HCT116 (cell line): ENCODE measurements at regions not wholly inside any gene's neighbourhood (a gene's known extent, or its start where the extent isn't known, plus 50 kb on each side); places are given as distances from the start of the nearest gene placed in this dataset.

Source experiments
- ATAC-seq: fragments of 200-7000 bp; cut with Tn5 transposase; 2 replicates; pipeline ENCODE4 v1.9.1; 2020; ENCODE audit warnings: mild to moderate bottlenecking, moderate library complexity
- BruUV-seq: library from RNA; stranded (reverse); fragments of 400-500 nt; replicated peaks from 2 replicates; lab custom pipeline; 2021; lab: Mats Ljungman, UMichigan
- CTCF ChIA-PET: fragments of 300-600 bp; sonication (Branson Sonifier 250); formaldehyde crosslinking; loops from one replicate; lab custom pipeline; 2021; ENCODE audit warnings: antibody characterized with exemption; lab: Charles Lee
- POLR2A ChIA-PET: fragments of 300-600, 350-600 bp; sonication (Branson Sonifier 250); formaldehyde crosslinking; loops from one replicate; lab custom pipeline; 2021; ENCODE audit warnings: antibody characterized with exemption; lab: Charles Lee
- RAD21 ChIA-PET, 2 experiments: fragments of 300-600 bp; sonication (Branson Sonifier 250); formaldehyde crosslinking; loops; one replicate each; lab custom pipeline; 2023; ENCODE audit warnings: low total read pairs in 2 of 2; ENCODE audit not compliant: uncharacterized antibody in 2 of 2, unreplicated experiment in 2 of 2, low non-redundant PET in 1 of 2; lab: Charles Lee
- DNase-seq: peaks from one replicate; pipeline ENCODE4 v3.0.0-alpha.2; 2010; ENCODE audit warnings: low read depth, low spot score
- H2AFZ ChIP-seq: fragments of 200-600 bp; shearing (Covaris generic), sonication (generic); 2 replicates; pipeline ENCODE4 v1.6.1; 2017; ENCODE audit warnings: low read depth, mixed run types, mixed read lengths, antibody characterized with exemption, low read length; ENCODE audit not compliant: poor library complexity, severe bottlenecking
- H3K27ac ChIP-seq: 2 replicates; pipeline ENCODE4 v1.5.1; 2012; ENCODE audit warnings: low read depth, low read length
- H3K27me3 ChIP-seq: fragments of 200-600 bp; sonication (generic); 2 replicates; pipeline ENCODE4 v1.6.1; 2016; ENCODE audit warnings: mixed run types, low read length, mixed read lengths; ENCODE audit not compliant: insufficient read depth
- H3K36me3 ChIP-seq, 2 experiments: fragments of 200-500 bp in 1 of 2; fragments of 200-600 bp in 1 of 2; sonication (Bioruptor generic) in 1 of 2; sonication (generic) in 1 of 2; 2 replicates each; pipeline versions ENCODE4 v1.5.1 to v1.6.1; 2014 to 2016; ENCODE audit warnings: low read length in 2 of 2, inconsistent platforms in 1 of 2, mixed read lengths in 1 of 2, mixed run types in 1 of 2; ENCODE audit not compliant: insufficient read depth in 2 of 2, control insufficient read depth in 1 of 2
- H3K4me1 ChIP-seq, 2 experiments: fragments of 200-600 bp in 1 of 2; sonication (generic) in 1 of 2; 2 replicates each; pipeline versions ENCODE4 v1.5.1 to v1.6.1; 2012 to 2017; ENCODE audit warnings: low read length in 2 of 2, inconsistent platforms in 1 of 2, mild to moderate bottlenecking in 1 of 2, mixed read lengths in 1 of 2, mixed run types in 1 of 2, moderate library complexity in 1 of 2; ENCODE audit not compliant: insufficient read depth in 2 of 2, control insufficient read depth in 1 of 2
- H3K4me2 ChIP-seq: fragments of 200-600 bp; sonication (generic); 2 replicates; pipeline ENCODE4 v1.6.1; 2017; ENCODE audit warnings: mixed run types, low read length, mixed read lengths
- H3K4me3 ChIP-seq, 2 experiments: fragments of 200-600 bp in 1 of 2; sonication (generic) in 1 of 2; replicated peaks in 1 of 2; 2 replicates each; pipeline ENCODE4 v1.5.1; 2011 to 2016; ENCODE audit warnings: low read length in 2 of 2, control low read depth in 1 of 2, low read depth in 1 of 2, mild to moderate bottlenecking in 1 of 2, mixed read lengths in 1 of 2, mixed run types in 1 of 2
- H3K79me2 ChIP-seq: fragments of 200-600 bp; sonication (generic); 2 replicates; pipeline ENCODE4 v1.6.1; 2017; ENCODE audit warnings: mild to moderate bottlenecking, mixed run types, low read length, moderate library complexity, mixed read lengths; ENCODE audit not compliant: insufficient read depth
- H3K9ac ChIP-seq: fragments of 200-600 bp; sonication (generic); 2 replicates; pipeline ENCODE4 v1.6.1; 2016; ENCODE audit warnings: low read length, mixed read lengths
- H3K9me2 ChIP-seq: fragments of 200-600 bp; sonication (generic), shearing (Covaris generic); 2 replicates; pipeline ENCODE4 v1.6.1; 2017; ENCODE audit warnings: mixed run types, mild to moderate bottlenecking, moderate library complexity; ENCODE audit not compliant: insufficient read depth
- H3K9me3 ChIP-seq, 2 experiments: fragments of 200-500 bp in 1 of 2; fragments of 200-600 bp in 1 of 2; sonication (Bioruptor generic) in 1 of 2; sonication (generic) in 1 of 2; 2 replicates each; pipeline ENCODE4 v1.6.1; 2014 to 2017; ENCODE audit warnings: low read length in 2 of 2, mixed read lengths in 2 of 2, inconsistent platforms in 1 of 2, low read depth in 1 of 2, mild to moderate bottlenecking in 1 of 2, mixed run types in 1 of 2, moderate library complexity in 1 of 2; ENCODE audit not compliant: control insufficient read depth in 1 of 2, insufficient read depth in 1 of 2
- H4K20me1 ChIP-seq: fragments of 200-600 bp; sonication (generic), shearing (Covaris generic); 2 replicates; pipeline ENCODE4 v1.6.1; 2017; ENCODE audit warnings: mixed run types, mild to moderate bottlenecking, moderate library complexity; ENCODE audit not compliant: insufficient read depth
- CBX3 ChIP-seq: IDR thresholded peaks from 2 replicates; pipeline ENCODE4 v1.6.1; 2012; ENCODE audit warnings: low read depth
- CEBPB ChIP-seq: IDR thresholded peaks from 2 replicates; pipeline ENCODE4 v1.6.1; 2012; ENCODE audit warnings: low read depth
- CTCF ChIP-seq, 3 experiments: fragments of 200-600 bp in 1 of 3; sonication (generic) in 1 of 3; IDR thresholded peaks in 2 of 3; conservative IDR thresholded peaks in 1 of 3; 2 replicates each; pipeline ENCODE4 v1.5.1; 2012 to 2017; ENCODE audit warnings: low read depth in 2 of 3, low read length in 2 of 3, antibody characterized with exemption in 1 of 3, borderline replicate concordance in 1 of 3, control low read depth in 1 of 3, mild to moderate bottlenecking in 1 of 3, mixed read lengths in 1 of 3, mixed run types in 1 of 3, moderate library complexity in 1 of 3; ENCODE audit not compliant: insufficient read depth in 1 of 3
- EGR1 ChIP-seq: IDR thresholded peaks from 2 replicates; pipeline ENCODE4 v1.6.1; 2012; ENCODE audit warnings: low read depth
- ELF1 ChIP-seq: IDR thresholded peaks from 2 replicates; pipeline ENCODE4 v1.6.1; 2012; ENCODE audit warnings: low read depth, borderline replicate concordance
- JUND ChIP-seq: IDR thresholded peaks from 2 replicates; pipeline ENCODE4 v1.6.1; 2012
- POLR2A ChIP-seq: IDR thresholded peaks from 2 replicates; pipeline ENCODE4 v1.7.0; 2011; ENCODE audit warnings: borderline replicate concordance; ENCODE audit not compliant: insufficient read depth, insufficient read length; ENCODE audit errors: extremely low read depth
- POLR2AphosphoS5 ChIP-seq: IDR thresholded peaks from 2 replicates; pipeline ENCODE4 v1.6.1; 2011; ENCODE audit warnings: mild to moderate bottlenecking, low read depth, low read length, moderate library complexity
- SP1 ChIP-seq: IDR thresholded peaks from 2 replicates; pipeline ENCODE4 v1.6.1; 2012; ENCODE audit warnings: low read depth
- TCF7L2 ChIP-seq: IDR thresholded peaks from 2 replicates; pipeline ENCODE4 v1.7.0; 2011; ENCODE audit warnings: borderline replicate concordance, inconsistent platforms; ENCODE audit not compliant: insufficient read depth, insufficient read length; ENCODE audit errors: extremely low read depth
- ZNF274 ChIP-seq: fragments of 200-500 bp; sonication (Bioruptor generic); IDR thresholded peaks from 2 replicates; pipeline ENCODE4 v1.6.1; 2014; ENCODE audit warnings: mild to moderate bottlenecking, low read depth, low read length, inconsistent platforms
- intact Hi-C: fragments of 100-400 bp; cut with micrococcal nuclease; formaldehyde crosslinking; loops from 2 replicates; pipeline ENCODE4 v1.10.0; 2022
- TF ChIP-seq, protein P1 (sequence below): IDR thresholded peaks from 2 replicates; pipeline ENCODE4 v1.6.1; 2012
- TF ChIP-seq, protein P2 (sequence below): IDR thresholded peaks from 2 replicates; pipeline ENCODE4 v1.6.1; 2012; ENCODE audit warnings: low read depth
- TF ChIP-seq, protein P3 (sequence below): IDR thresholded peaks from 2 replicates; pipeline ENCODE4 v1.6.1; 2012

DNA sequence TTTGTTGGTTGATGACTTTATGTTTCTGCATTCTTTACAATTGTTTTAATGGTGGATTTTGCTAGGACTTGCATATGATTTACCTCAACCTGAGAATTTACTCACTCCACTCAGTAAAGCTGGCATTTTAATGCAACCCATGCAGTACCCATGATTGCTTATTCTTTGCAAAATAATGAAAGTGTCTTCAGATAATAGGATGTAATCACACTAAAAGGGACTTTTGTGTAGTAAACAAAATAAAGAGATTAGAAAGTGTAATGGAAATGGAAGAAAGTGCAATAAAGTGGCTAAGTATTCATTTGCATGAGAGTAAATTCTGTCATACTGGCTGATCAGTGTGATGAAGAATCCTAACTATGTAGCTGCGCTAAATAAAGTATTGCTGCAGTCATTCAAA lies 87.6 kb upstream of the NOVA1 start:
- BruUV-seq: no TSS peak
- Histone ChIP-seq H3K9me3 (peaks cover 18 to 32% of the 10 kb centered on the region in 2 experiments; a peak in 2 of 4 replicates), H3K27me3 (no peaks in the 10 kb centered on the region), H3K79me2 (no peaks in the 10 kb centered on the region), H3K4me1 (no peaks in the 10 kb centered on the region), H3K36me3 (no peaks in the 10 kb centered on the region), H3K4me2 (no peak overlapping the region), H3K9ac (no peak overlapping the region), H3K9me2 (no peaks in the 10 kb centered on the region), H4K20me1 (no peaks in the 10 kb centered on the region), H3K27ac (no peak overlapping the region), H3K4me3 (no peak overlapping the region), H2AFZ (no peak overlapping the region)
- DNase-seq: no peak
- intact Hi-C loops: no loop called here
- RAD21 ChIA-PET: no interaction called here
- CTCF ChIA-PET: no interaction called here
- TF ChIP-seq SP1 (no peak), CBX3 (no peak), TCF7L2 (no peak), EGR1 (no peak), ELF1 (no peak), CTCF (IDR thresholded peaks at IDR 0.05 in 2 of 3, conservative IDR thresholded peaks at IDR 0.05 in 1 of 3; ENCODE audit: borderline replicate concordance in 1 of 3, insufficient read depth in 1 of 3, low read depth in 2 of 3, low read length in 2 of 3) (no peak), POLR2A (no peak), ZNF274 (no peak), CEBPB (no peak), POLR2AphosphoS5 (no peak), JUND (no peak)
- TF ChIP-seq, protein P1, sequence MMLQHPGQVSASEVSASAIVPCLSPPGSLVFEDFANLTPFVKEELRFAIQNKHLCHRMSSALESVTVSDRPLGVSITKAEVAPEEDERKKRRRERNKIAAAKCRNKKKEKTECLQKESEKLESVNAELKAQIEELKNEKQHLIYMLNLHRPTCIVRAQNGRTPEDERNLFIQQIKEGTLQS: no peak
- TF ChIP-seq, protein P2, sequence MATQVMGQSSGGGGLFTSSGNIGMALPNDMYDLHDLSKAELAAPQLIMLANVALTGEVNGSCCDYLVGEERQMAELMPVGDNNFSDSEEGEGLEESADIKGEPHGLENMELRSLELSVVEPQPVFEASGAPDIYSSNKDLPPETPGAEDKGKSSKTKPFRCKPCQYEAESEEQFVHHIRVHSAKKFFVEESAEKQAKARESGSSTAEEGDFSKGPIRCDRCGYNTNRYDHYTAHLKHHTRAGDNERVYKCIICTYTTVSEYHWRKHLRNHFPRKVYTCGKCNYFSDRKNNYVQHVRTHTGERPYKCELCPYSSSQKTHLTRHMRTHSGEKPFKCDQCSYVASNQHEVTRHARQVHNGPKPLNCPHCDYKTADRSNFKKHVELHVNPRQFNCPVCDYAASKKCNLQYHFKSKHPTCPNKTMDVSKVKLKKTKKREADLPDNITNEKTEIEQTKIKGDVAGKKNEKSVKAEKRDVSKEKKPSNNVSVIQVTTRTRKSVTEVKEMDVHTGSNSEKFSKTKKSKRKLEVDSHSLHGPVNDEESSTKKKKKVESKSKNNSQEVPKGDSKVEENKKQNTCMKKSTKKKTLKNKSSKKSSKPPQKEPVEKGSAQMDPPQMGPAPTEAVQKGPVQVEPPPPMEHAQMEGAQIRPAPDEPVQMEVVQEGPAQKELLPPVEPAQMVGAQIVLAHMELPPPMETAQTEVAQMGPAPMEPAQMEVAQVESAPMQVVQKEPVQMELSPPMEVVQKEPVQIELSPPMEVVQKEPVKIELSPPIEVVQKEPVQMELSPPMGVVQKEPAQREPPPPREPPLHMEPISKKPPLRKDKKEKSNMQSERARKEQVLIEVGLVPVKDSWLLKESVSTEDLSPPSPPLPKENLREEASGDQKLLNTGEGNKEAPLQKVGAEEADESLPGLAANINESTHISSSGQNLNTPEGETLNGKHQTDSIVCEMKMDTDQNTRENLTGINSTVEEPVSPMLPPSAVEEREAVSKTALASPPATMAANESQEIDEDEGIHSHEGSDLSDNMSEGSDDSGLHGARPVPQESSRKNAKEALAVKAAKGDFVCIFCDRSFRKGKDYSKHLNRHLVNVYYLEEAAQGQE: no peak
- TF ChIP-seq, protein P3, sequence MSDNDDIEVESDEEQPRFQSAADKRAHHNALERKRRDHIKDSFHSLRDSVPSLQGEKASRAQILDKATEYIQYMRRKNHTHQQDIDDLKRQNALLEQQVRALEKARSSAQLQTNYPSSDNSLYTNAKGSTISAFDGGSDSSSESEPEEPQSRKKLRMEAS: no peak
- ATAC-seq: no peak
- POLR2A ChIA-PET: no interaction called here
